ENCODE measurements at regions not wholly inside any gene's neighbourhood (a gene's known extent, or its start where the extent isn't known, plus 50 kb on each side); places are given as distances from the start of the nearest gene placed in this dataset.

DNA sequence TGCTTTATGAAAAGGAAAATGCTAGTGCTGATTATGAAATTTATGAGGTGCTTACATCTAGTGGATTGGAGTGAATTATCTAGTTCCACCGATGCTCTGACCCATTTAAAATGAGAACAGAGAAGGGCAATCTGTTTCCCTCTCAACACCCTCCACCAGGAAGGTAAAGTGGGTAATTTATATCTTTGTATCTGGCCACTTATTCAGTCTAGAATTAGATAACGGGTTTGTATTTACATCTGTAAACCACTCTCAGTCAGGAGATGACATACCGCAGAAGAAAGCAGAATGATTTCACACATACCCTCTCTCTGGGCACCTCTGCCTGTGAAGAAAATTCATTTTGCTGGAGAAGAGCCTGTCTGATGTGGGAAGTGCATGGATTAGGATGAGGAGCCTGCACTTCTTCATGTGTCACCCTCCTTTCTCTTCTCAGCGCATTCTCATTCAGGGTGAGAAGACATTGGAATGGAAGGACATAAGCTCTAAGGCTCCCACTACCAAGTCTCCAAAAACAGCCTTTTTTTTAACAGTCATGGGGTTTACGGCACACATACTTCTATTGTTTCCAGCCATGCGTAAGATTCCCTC, 646.7 kb upstream of the SALL1 start:
- H3K27me3 ChIP-seq (ENCODE audit: insufficient read depth, low read depth), result 0 out of 2 replicates have a peak, but pooled peaks cover 3% of the 10 kb centered on the region
- H3K27ac ChIP-seq, result no peak overlapping the region
- no peak overlapping the region for H3K4me3 ChIP-seq
- no peaks in the 10 kb centered on the region for H3K79me2 ChIP-seq (ENCODE audit: low read depth)
- intact Hi-C loops (cut with micrococcal nuclease; ENCODE audit: unreplicated experiment), result no loop called here
- POLR2A ChIA-PET (ENCODE audit: unreplicated experiment), result no interaction called here
- no peaks in the 10 kb centered on the region for H3K36me3 ChIP-seq (ENCODE audit: low read depth)
- H3K9me2 ChIP-seq (ENCODE audit: insufficient read depth), result no peaks in the 10 kb centered on the region
- DNase-seq, result no peak
- no peaks in the 10 kb centered on the region for H3K9me3 ChIP-seq (ENCODE audit: insufficient read depth, low read depth)
- TF ChIP-seq EZH2 (IDR thresholded peaks at IDR 0.05; ENCODE audit: low read depth), result no peak
- TF ChIP-seq, protein P1, sequence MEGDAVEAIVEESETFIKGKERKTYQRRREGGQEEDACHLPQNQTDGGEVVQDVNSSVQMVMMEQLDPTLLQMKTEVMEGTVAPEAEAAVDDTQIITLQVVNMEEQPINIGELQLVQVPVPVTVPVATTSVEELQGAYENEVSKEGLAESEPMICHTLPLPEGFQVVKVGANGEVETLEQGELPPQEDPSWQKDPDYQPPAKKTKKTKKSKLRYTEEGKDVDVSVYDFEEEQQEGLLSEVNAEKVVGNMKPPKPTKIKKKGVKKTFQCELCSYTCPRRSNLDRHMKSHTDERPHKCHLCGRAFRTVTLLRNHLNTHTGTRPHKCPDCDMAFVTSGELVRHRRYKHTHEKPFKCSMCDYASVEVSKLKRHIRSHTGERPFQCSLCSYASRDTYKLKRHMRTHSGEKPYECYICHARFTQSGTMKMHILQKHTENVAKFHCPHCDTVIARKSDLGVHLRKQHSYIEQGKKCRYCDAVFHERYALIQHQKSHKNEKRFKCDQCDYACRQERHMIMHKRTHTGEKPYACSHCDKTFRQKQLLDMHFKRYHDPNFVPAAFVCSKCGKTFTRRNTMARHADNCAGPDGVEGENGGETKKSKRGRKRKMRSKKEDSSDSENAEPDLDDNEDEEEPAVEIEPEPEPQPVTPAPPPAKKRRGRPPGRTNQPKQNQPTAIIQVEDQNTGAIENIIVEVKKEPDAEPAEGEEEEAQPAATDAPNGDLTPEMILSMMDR (conservative IDR thresholded peaks at IDR 0.05), result no peak
- H3K4me2 ChIP-seq, result no peak overlapping the region
- H4K20me1 ChIP-seq (ENCODE audit: insufficient read depth), result no peaks in the 10 kb centered on the region
- H2AFZ ChIP-seq, result no peak overlapping the region
- H3K4me1 ChIP-seq (replicated peaks; ENCODE audit: insufficient read depth), result no peaks in the 10 kb centered on the region
- no TSS peak for BruUV-seq (replicated peaks)
- CTCF ChIA-PET, result no interaction called here
- H3F3A ChIP-seq (ENCODE audit: insufficient read depth, low read depth), result no peaks in the 10 kb centered on the region

DNA sequence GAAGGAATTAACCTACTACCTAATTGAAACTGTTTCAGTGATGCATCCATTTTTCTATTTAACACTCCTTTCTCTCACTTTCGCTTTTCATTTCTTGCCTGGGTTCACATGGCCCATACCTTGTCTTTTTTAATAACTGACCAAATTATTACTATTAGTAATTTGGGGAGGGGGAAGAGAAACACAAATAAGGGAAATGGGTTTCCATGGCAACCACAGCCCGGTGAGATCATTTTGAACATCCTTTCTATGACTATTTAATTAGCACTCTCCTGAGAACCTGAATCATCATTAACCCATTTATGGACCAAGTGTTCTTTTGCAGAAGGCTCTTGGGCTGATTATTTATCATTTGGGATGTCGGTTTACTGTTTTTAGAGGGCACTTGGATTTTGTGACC, 628.2 kb upstream of the SALL1 start:
- Histone ChIP-seq H3K36me3 (ENCODE audit: low read depth) (no peaks in the 10 kb centered on the region), H3K4me1 (replicated peaks; ENCODE audit: insufficient read depth) (no peaks in the 10 kb centered on the region), H3K4me3 (no peak overlapping the region), H3K79me2 (ENCODE audit: low read depth) (no peaks in the 10 kb centered on the region), H3K9me3 (ENCODE audit: insufficient read depth, low read depth) (no peaks in the 10 kb centered on the region), H4K20me1 (ENCODE audit: insufficient read depth) (no peaks in the 10 kb centered on the region), H3K27me3 (ENCODE audit: insufficient read depth, low read depth) (peaks cover 5% of the 10 kb centered on the region; the same call in 1 of the 2 replicates), H3F3A (ENCODE audit: insufficient read depth, low read depth) (no peaks in the 10 kb centered on the region), H3K9me2 (ENCODE audit: insufficient read depth) (no peaks in the 10 kb centered on the region), H2AFZ (no peak overlapping the region), H3K4me2 (no peak overlapping the region), H3K27ac (no peak overlapping the region)
- intact Hi-C loops (cut with micrococcal nuclease; ENCODE audit: unreplicated experiment), result no loop called here
- ChIA-PET POLR2A (ENCODE audit: unreplicated experiment) (no interaction called here), CTCF (no interaction called here)
- no TSS peak for BruUV-seq (replicated peaks)
- no peak for TF ChIP-seq EZH2 (IDR thresholded peaks at IDR 0.05; ENCODE audit: low read depth)
- TF ChIP-seq, protein P1 (conservative IDR thresholded peaks at IDR 0.05), result no peak
- no peak for DNase-seq

DNA sequence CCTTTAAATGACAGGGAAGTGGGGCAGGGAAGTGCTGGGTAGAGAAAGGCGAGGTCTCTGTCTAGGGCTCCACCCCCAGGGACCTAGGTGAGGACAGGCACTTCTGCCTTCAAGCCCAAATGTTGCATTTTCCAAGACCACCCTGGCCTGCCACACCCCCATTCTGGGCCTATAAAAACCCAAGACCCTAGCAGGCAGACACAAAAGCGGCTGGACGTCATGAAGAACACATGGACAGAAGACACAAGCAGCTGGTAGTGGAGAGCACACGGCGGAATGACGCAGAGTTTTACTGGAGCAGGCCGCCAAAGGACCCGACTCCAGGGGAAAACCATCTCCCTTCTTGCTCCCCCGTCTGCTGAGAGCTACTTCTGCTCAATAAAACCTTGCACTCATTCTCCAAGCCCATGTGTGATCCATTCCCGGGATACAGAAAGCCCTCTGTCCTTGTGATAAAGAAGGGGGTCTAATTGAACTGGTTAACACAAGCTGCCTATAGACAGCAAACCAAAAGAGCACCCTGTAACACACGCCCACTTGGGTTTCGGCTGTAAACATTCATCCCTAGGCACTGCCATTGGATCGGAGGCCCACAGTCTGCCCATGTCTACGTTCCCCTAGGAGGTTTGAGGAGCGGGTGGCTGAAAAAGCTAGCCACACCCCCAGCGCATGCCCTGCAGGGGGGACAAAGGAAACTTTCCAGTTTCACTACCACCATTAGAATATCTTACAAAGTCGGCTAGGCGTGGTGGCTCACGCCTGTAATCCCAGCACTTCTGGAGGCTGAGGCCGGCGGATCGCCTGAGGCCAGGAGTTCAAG, 622.2 kb upstream of the SALL1 start:
- no peak for DNase-seq
- ChIA-PET CTCF (no interaction called here), POLR2A (ENCODE audit: unreplicated experiment) (interaction anchor here (0.7 kb wide), 1 partner anchor 13 kb away, joined by 3 read pairs; no protein-coding TSS in a partner anchor)
- Histone ChIP-seq H3K27me3 (ENCODE audit: insufficient read depth, low read depth) (peaks cover 26% of the 10 kb centered on the region), H3F3A (ENCODE audit: insufficient read depth, low read depth) (no peaks in the 10 kb centered on the region), H2AFZ (no peak overlapping the region), H3K4me1 (replicated peaks; ENCODE audit: insufficient read depth) (no peaks in the 10 kb centered on the region), H3K9me2 (ENCODE audit: insufficient read depth) (no peaks in the 10 kb centered on the region), H3K4me3 (no peak overlapping the region), H3K9me3 (ENCODE audit: insufficient read depth, low read depth) (no peaks in the 10 kb centered on the region), H3K79me2 (ENCODE audit: low read depth) (no peaks in the 10 kb centered on the region), H3K36me3 (ENCODE audit: low read depth) (no peaks in the 10 kb centered on the region), H4K20me1 (ENCODE audit: insufficient read depth) (no peaks in the 10 kb centered on the region), H3K4me2 (no peak overlapping the region), H3K27ac (no peak overlapping the region)
- no TSS peak for BruUV-seq (replicated peaks)
- intact Hi-C loops (cut with micrococcal nuclease; ENCODE audit: unreplicated experiment), result no loop called here
- TF ChIP-seq EZH2 (IDR thresholded peaks at IDR 0.05; ENCODE audit: low read depth), result no peak
- TF ChIP-seq, protein P1 (conservative IDR thresholded peaks at IDR 0.05), result no peak
